ENCODE measurements at regions not wholly inside any gene's neighbourhood (a gene's known extent, or its start where the extent isn't known, plus 50 kb on each side); places are given as distances from the start of the nearest gene placed in this dataset.

- no peak for TF ChIP-seq GATA2 (IDR thresholded peaks at IDR 0.05; ENCODE audit: low read depth, low read length)
- TF ChIP-seq GATA3 (IDR thresholded peaks at IDR 0.05; ENCODE audit: low read depth, low read length), result no peak
Observed at GRCh38 chr22:47543447-47543846, 781.0 kb downstream of the TBC1D22A start.
